SIG-M5 (cell line): ENCODE measurements at regions not wholly inside any gene's neighbourhood (a gene's known extent, or its start where the extent isn't known, plus 50 kb on each side); places are given as distances from the start of the nearest gene placed in this dataset.
"Not testable (repeated sequence)": the region's sequence is repeated elsewhere in the genome, so short reads cannot be mapped to it uniquely, and the experiment has no call there.

ENCODE experiments used
- DNase-seq: peaks from one replicate; lab custom pipeline; 2025; lab: John Stamatoyannopoulos, UW

GRCh38 chr16:29355339-29356059 is 51.0 kb downstream of the NPIPB11 start:
- DNase-seq, result not testable (repeated sequence)

- DNase-seq, result not testable (repeated sequence)
Observed at GRCh38 chr16:29354449-29354848, 52.1 kb downstream of the NPIPB11 start.

- not testable (repeated sequence) for DNase-seq
Observed at GRCh38 chr16:29352617-29352999, 53.9 kb downstream of the NPIPB11 start.

GRCh38 chr16:29351970-29352616 is 54.4 kb downstream of the NPIPB11 start:
- not testable (repeated sequence) for DNase-seq

GRCh38 chr16:29351271-29351969 is 55.1 kb downstream of the NPIPB11 start:
- DNase-seq, result not testable (repeated sequence)

GRCh38 chr16:29349966-29350365 is 56.5 kb downstream of the NPIPB11 start:
- DNase-seq, result not testable (repeated sequence)

GRCh38 chr16:29348748-29349147 is 57.8 kb downstream of the NPIPB11 start:
- DNase-seq, result not testable (repeated sequence)

- not testable (repeated sequence) for DNase-seq
Observed at GRCh38 chr16:29348123-29348690, 58.3 kb downstream of the NPIPB11 start.

GRCh38 chr16:29346796-29347580 is 59.5 kb downstream of the NPIPB11 start:
- not testable (repeated sequence) for DNase-seq

GRCh38 chr16:29346203-29346602 is 60.3 kb downstream of the NPIPB11 start:
- DNase-seq, result not testable (repeated sequence)

GRCh38 chr16:29342937-29343336 is 63.6 kb downstream of the NPIPB11 start:
- not testable (repeated sequence) for DNase-seq

GRCh38 chr16:29340779-29341438 is 65.6 kb downstream of the NPIPB11 start:
- DNase-seq, result not testable (repeated sequence)

GRCh38 chr16:29340235-29340634 is 66.3 kb downstream of the NPIPB11 start:
- DNase-seq, result not testable (repeated sequence)

- DNase-seq, result not testable (repeated sequence)
Observed at GRCh38 chr16:29338821-29339700, 67.5 kb downstream of the NPIPB11 start.

- not testable (repeated sequence) for DNase-seq
Observed at GRCh38 chr16:29337385-29337901, 69.1 kb downstream of the NPIPB11 start.

- DNase-seq, result not testable (repeated sequence)
Observed at GRCh38 chr16:29335549-29335846, 71.0 kb downstream of the NPIPB11 start.

GRCh38 chr16:29334776-29335548 is 71.5 kb downstream of the NPIPB11 start:
- DNase-seq, result not testable (repeated sequence)

GRCh38 chr16:29333492-29334097 is 72.9 kb downstream of the NPIPB11 start:
- DNase-seq, result not testable (repeated sequence)

GRCh38 chr16:29330623-29331022 is 75.9 kb downstream of the NPIPB11 start:
- DNase-seq, result not testable (repeated sequence)
